Breast epithelium (tissue), 3 donors: ENCODE measurements at regions not wholly inside any gene's neighbourhood (a gene's known extent, or its start where the extent isn't known, plus 50 kb on each side); places are given as distances from the start of the nearest gene placed in this dataset.

ENCODE experiments used
- POLR2A ChIP-seq: fragments of 450-650 bp; IDR thresholded peaks from one replicate; pipeline ENCODE4 v1.6.1; 2016; ENCODE audit warnings: antibody characterized with exemption, mild to moderate bottlenecking, moderate library complexity
- POLR2AphosphoS5 ChIP-seq, 3 donors: sonication (generic); formaldehyde crosslinking; IDR thresholded peaks; one replicate each; pipeline ENCODE4 v1.6.1; 2017; ENCODE audit warnings: antibody characterized with exemption in 3 of 3
- TF ChIP-seq, protein P1 (sequence below), 3 donors: fragments of 450-650 bp; IDR thresholded peaks; one replicate each; pipeline ENCODE4 v1.5.1; 2016 to 2017; ENCODE audit warnings: antibody characterized with exemption in 3 of 3, mild to moderate bottlenecking in 3 of 3, moderate library complexity in 3 of 3

DNA sequence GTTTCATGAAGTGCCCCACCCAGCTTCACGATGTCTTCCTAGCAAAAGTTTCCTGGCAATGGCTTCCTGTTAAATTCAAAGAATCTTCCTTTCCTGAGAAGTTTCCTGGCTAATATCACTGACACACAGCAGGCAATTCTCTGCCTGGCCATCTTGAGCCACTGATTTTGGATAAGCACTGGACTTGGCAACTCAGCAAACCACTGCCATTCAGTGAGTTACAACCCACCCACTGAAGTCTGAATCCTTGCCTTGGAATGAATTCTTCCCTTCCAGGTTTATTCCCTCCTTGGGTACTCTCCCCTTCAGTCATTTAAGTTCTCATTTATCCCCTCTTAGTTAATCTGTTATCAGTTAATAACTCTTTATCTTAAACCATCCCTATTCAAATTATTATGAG lies 426.0 kb downstream of the MBD2 start:
- TF ChIP-seq, protein P1, sequence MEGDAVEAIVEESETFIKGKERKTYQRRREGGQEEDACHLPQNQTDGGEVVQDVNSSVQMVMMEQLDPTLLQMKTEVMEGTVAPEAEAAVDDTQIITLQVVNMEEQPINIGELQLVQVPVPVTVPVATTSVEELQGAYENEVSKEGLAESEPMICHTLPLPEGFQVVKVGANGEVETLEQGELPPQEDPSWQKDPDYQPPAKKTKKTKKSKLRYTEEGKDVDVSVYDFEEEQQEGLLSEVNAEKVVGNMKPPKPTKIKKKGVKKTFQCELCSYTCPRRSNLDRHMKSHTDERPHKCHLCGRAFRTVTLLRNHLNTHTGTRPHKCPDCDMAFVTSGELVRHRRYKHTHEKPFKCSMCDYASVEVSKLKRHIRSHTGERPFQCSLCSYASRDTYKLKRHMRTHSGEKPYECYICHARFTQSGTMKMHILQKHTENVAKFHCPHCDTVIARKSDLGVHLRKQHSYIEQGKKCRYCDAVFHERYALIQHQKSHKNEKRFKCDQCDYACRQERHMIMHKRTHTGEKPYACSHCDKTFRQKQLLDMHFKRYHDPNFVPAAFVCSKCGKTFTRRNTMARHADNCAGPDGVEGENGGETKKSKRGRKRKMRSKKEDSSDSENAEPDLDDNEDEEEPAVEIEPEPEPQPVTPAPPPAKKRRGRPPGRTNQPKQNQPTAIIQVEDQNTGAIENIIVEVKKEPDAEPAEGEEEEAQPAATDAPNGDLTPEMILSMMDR (IDR thresholded peaks at IDR 0.05) = no peak
- no peak for TF ChIP-seq POLR2A
- no peak for TF ChIP-seq POLR2AphosphoS5 (IDR thresholded peaks at IDR 0.05)
